HEK293 (cell line): ENCODE measurements at regions not wholly inside any gene's neighbourhood (a gene's known extent, or its start where the extent isn't known, plus 50 kb on each side); places are given as distances from the start of the nearest gene placed in this dataset.

Experiments
- CTCF ChIA-PET: fragments of 350-600 bp; formaldehyde crosslinking; extraction: SDS; loops from one replicate; lab custom pipeline; 2021; ENCODE audit warnings: antibody characterized with exemption; lab: Yijun Ruan, JAX
- POLR2A ChIA-PET: fragments of 300-600 bp; formaldehyde crosslinking; extraction: SDS; loops from one replicate; lab custom pipeline; 2020; ENCODE audit warnings: antibody characterized with exemption, inconsistent platforms; lab: Yijun Ruan, JAX
- H3K27ac ChIP-seq: fragments of 200-500 bp; sonication (Bioruptor generic); 2 replicates; pipeline ENCODE4 v1.5.1; 2014; ENCODE audit warnings: low read depth, low read length, control low read depth, inconsistent platforms; ENCODE audit errors: extremely low read depth
- H3K36me3 ChIP-seq, 2 experiments: fragments of 200-500 bp in 1 of 2; sonication (Bioruptor generic) in 1 of 2; 1 replicate in 1 of 2; 2 replicates in 1 of 2; pipeline ENCODE4 v1.5.1; 2014 to 2017; ENCODE audit warnings: inconsistent platforms in 2 of 2, low read length in 2 of 2; ENCODE audit not compliant: control insufficient read depth in 2 of 2, insufficient read depth in 1 of 2
- H3K4me1 ChIP-seq: fragments of 200-500 bp; sonication (Bioruptor generic); 2 replicates; pipeline ENCODE4 v1.5.1; 2014; ENCODE audit warnings: mild to moderate bottlenecking, low read length, inconsistent platforms; ENCODE audit not compliant: control insufficient read depth, insufficient read depth
- H3K4me3 ChIP-seq: 2 replicates; pipeline ENCODE4 v1.5.1; 2011; ENCODE audit warnings: low read depth, mild to moderate bottlenecking, control low read depth, low read length, moderate library complexity
- H3K9me3 ChIP-seq: fragments of 200-500 bp; sonication (Bioruptor generic); 2 replicates; pipeline ENCODE4 v1.5.1; 2014; ENCODE audit warnings: low read depth, low read length, inconsistent platforms; ENCODE audit not compliant: control insufficient read depth, insufficient read depth
- GLI4 ChIP-seq: fragments of 450-650 bp; formaldehyde crosslinking; IDR thresholded peaks from 2 replicates; pipeline ENCODE4 v1.5.1; 2016; ENCODE audit warnings: missing biosample characterization, missing genetic modification characterization
- GLIS1 ChIP-seq: fragments of 450-650 bp; formaldehyde crosslinking; IDR thresholded peaks from 2 replicates; pipeline ENCODE4 v1.5.1; 2016; ENCODE audit warnings: missing biosample characterization, missing genetic modification characterization
- IKZF3 ChIP-seq: fragments of 450-650 bp; IDR thresholded peaks from 2 replicates; pipeline ENCODE4 v1.5.0; 2018; ENCODE audit warnings: missing biosample characterization, mild to moderate bottlenecking, missing genetic modification characterization, moderate library complexity
- KLF16 ChIP-seq: fragments of 450-650 bp; formaldehyde crosslinking; IDR thresholded peaks from 2 replicates; pipeline ENCODE4 v1.5.1; 2017; ENCODE audit warnings: missing biosample characterization, missing genetic modification characterization
- SP7 ChIP-seq: fragments of 450-650 bp; formaldehyde crosslinking; IDR thresholded peaks from 2 replicates; pipeline ENCODE4 v1.5.1; 2016; ENCODE audit warnings: missing biosample characterization, missing genetic modification characterization
- YY2 ChIP-seq: fragments of 450-650 bp; formaldehyde crosslinking; IDR thresholded peaks from 2 replicates; pipeline ENCODE4 v1.5.1; 2016; ENCODE audit warnings: missing biosample characterization, missing genetic modification characterization
- ZBTB7A ChIP-seq: fragments of 450-650 bp; formaldehyde crosslinking; IDR thresholded peaks from 2 replicates; pipeline ENCODE4 v1.5.1; 2016; ENCODE audit warnings: low read depth, missing biosample characterization, missing genetic modification characterization
- ZFHX2 ChIP-seq: fragments of 450-650 bp; formaldehyde crosslinking; conservative IDR thresholded peaks from 2 replicates; pipeline ENCODE4 v1.5.1; 2016; ENCODE audit warnings: missing biosample characterization, missing genetic modification characterization
- ZNF157 ChIP-seq: fragments of 450-650 bp; formaldehyde crosslinking; IDR thresholded peaks from 2 replicates; pipeline ENCODE4 v1.5.1; 2016; ENCODE audit warnings: missing biosample characterization, missing genetic modification characterization
- ZNF174 ChIP-seq: fragments of 450-650 bp; formaldehyde crosslinking; IDR thresholded peaks from 2 replicates; pipeline ENCODE4 v1.5.0; 2017; ENCODE audit warnings: missing biosample characterization, mild to moderate bottlenecking, missing genetic modification characterization
- ZNF184 ChIP-seq: fragments of 450-650 bp; IDR thresholded peaks from 2 replicates; pipeline ENCODE4 v1.5.1; 2018; ENCODE audit warnings: missing biosample characterization, mild to moderate bottlenecking, missing genetic modification characterization
- ZNF292 ChIP-seq: fragments of 450-650 bp; formaldehyde crosslinking; IDR thresholded peaks from 2 replicates; pipeline ENCODE4 v1.5.1; 2016; ENCODE audit warnings: low read depth, missing biosample characterization, missing genetic modification characterization, borderline replicate concordance
- ZNF354C ChIP-seq: fragments of 450-650 bp; formaldehyde crosslinking; IDR thresholded peaks from 2 replicates; pipeline ENCODE4 v1.5.1; 2016; ENCODE audit warnings: missing biosample characterization, missing genetic modification characterization, low read depth, borderline replicate concordance
- ZNF416 ChIP-seq: fragments of 450-650 bp; formaldehyde crosslinking; IDR thresholded peaks from 2 replicates; pipeline ENCODE4 v1.5.1; 2016; ENCODE audit warnings: missing biosample characterization, missing genetic modification characterization
- ZNF555 ChIP-seq: fragments of 450-650 bp; formaldehyde crosslinking; conservative IDR thresholded peaks from 2 replicates; pipeline ENCODE4 v1.5.1; 2017; ENCODE audit warnings: missing biosample characterization, mild to moderate bottlenecking, missing genetic modification characterization, inconsistent platforms
- ZNF560 ChIP-seq: fragments of 450-650 bp; formaldehyde crosslinking; IDR thresholded peaks from 2 replicates; pipeline ENCODE4 v1.5.1; 2017; ENCODE audit warnings: missing biosample characterization, missing genetic modification characterization, borderline replicate concordance
- ZNF585B ChIP-seq: fragments of 450-650 bp; formaldehyde crosslinking; IDR thresholded peaks from 2 replicates; pipeline ENCODE4 v1.5.1; 2016; ENCODE audit warnings: missing biosample characterization, missing genetic modification characterization
- ZNF626 ChIP-seq: fragments of 450-650 bp; sonication (Bioruptor Pico); formaldehyde crosslinking; IDR thresholded peaks from 2 replicates; pipeline ENCODE4 v1.5.1; 2018; ENCODE audit warnings: missing biosample characterization, missing genetic modification characterization, inconsistent platforms
- ZNF629 ChIP-seq: fragments of 450-650 bp; formaldehyde crosslinking; IDR thresholded peaks from 2 replicates; pipeline ENCODE4 v1.5.1; 2017; ENCODE audit warnings: missing biosample characterization, missing genetic modification characterization
- ZNF677 ChIP-seq: fragments of 450-650 bp; IDR thresholded peaks from 2 replicates; pipeline ENCODE4 v1.5.0; 2018; ENCODE audit warnings: missing biosample characterization, mild to moderate bottlenecking, missing genetic modification characterization, moderate library complexity
- TF ChIP-seq, protein P1 (sequence below): fragments of 450-650 bp; formaldehyde crosslinking; IDR thresholded peaks from 2 replicates; pipeline ENCODE4 v1.5.1; 2016; ENCODE audit warnings: missing biosample characterization, missing genetic modification characterization
- TF ChIP-seq, protein P2 (sequence below): fragments of 450-650 bp; formaldehyde crosslinking; IDR thresholded peaks from 2 replicates; pipeline ENCODE4 v1.5.1; 2016; ENCODE audit warnings: missing biosample characterization, missing genetic modification characterization
- TF ChIP-seq, protein P3 (sequence below): fragments of 450-650 bp; formaldehyde crosslinking; IDR thresholded peaks from 2 replicates; pipeline ENCODE4 v1.5.1; 2017; ENCODE audit warnings: missing biosample characterization, missing genetic modification characterization

DNA sequence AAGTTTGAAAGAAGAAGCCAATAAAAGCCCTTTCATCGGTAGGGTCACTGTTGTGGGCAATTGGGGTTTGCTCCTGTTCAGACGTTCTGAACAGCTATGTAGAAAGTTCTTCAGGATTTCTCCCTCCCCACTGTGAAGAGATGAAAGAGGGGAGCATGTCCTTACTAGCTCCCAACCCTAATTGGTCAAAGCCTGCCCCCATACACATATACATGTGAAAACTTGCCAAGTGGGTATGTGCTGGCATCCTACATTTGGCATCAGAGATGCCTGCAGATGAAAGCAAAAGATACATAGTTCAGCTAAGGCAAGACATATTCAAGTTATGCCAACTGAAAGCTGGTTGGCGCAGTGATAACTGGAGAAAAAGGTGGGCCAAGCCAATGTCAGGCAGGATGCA is 363.1 kb upstream of the DACH1 start:
- TF ChIP-seq ZBTB7A (tag by site-specific recombination) = no peak
- no peak for TF ChIP-seq GLI4 (tag by site-specific recombination)
- no peak for TF ChIP-seq GLIS1 (tag by site-specific recombination)
- no peak for TF ChIP-seq ZNF585B
- TF ChIP-seq ZNF292 (tag by site-specific recombination) = no peak
- no peak for TF ChIP-seq ZNF184 (tag by site-specific recombination)
- ChIA-PET POLR2A (no interaction called here), CTCF (no interaction called here)
- H3K4me3 ChIP-seq = no peak overlapping the region
- H3K4me1 ChIP-seq = no peaks in the 10 kb centered on the region
- H3K9me3 ChIP-seq = no peaks in the 10 kb centered on the region
- H3K36me3 ChIP-seq = no peaks in the 10 kb centered on the region
- H3K27ac ChIP-seq = no peak overlapping the region

DNA sequence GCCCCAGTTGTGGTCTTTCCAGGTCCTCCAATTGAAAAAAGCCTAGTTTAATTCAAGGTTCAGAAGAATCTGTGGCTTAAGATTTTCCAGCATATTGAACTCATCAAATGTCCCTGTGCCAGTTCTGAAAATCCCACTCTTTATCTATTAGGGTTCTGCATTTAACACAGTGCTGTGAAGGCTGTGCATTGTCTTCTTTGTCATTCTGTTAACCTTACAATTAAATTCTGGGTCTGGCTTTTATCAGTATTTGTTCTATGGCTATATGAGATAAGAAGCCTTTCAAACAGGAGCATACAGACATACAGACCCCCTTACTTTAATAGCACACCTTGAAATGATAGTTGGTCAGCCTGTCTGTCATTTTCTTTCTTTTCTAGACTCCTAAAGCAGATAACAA is 362.1 kb upstream of the DACH1 start:
- Histone ChIP-seq H3K36me3 (no peaks in the 10 kb centered on the region), H3K9me3 (no peaks in the 10 kb centered on the region)
- TF ChIP-seq ZNF174 (tag by site-specific recombination) = no peak
- no peak for TF ChIP-seq SP7 (tag by site-specific recombination)
- TF ChIP-seq, protein P1, sequence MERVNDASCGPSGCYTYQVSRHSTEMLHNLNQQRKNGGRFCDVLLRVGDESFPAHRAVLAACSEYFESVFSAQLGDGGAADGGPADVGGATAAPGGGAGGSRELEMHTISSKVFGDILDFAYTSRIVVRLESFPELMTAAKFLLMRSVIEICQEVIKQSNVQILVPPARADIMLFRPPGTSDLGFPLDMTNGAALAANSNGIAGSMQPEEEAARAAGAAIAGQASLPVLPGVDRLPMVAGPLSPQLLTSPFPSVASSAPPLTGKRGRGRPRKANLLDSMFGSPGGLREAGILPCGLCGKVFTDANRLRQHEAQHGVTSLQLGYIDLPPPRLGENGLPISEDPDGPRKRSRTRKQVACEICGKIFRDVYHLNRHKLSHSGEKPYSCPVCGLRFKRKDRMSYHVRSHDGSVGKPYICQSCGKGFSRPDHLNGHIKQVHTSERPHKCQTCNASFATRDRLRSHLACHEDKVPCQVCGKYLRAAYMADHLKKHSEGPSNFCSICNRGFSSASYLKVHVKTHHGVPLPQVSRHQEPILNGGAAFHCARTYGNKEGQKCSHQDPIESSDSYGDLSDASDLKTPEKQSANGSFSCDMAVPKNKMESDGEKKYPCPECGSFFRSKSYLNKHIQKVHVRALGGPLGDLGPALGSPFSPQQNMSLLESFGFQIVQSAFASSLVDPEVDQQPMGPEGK = no peak
- TF ChIP-seq ZNF354C (tag by site-specific recombination) = no peak
- no peak for TF ChIP-seq IKZF3
- no peak for TF ChIP-seq ZNF626 (tag by site-specific recombination)
- TF ChIP-seq, protein P2, sequence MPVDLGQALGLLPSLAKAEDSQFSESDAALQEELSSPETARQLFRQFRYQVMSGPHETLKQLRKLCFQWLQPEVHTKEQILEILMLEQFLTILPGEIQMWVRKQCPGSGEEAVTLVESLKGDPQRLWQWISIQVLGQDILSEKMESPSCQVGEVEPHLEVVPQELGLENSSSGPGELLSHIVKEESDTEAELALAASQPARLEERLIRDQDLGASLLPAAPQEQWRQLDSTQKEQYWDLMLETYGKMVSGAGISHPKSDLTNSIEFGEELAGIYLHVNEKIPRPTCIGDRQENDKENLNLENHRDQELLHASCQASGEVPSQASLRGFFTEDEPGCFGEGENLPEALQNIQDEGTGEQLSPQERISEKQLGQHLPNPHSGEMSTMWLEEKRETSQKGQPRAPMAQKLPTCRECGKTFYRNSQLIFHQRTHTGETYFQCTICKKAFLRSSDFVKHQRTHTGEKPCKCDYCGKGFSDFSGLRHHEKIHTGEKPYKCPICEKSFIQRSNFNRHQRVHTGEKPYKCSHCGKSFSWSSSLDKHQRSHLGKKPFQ (tag by site-specific recombination) = no peak
- TF ChIP-seq ZNF560 (tag by site-specific recombination) = no peak
- no peak for TF ChIP-seq ZNF416
- TF ChIP-seq, protein P3, sequence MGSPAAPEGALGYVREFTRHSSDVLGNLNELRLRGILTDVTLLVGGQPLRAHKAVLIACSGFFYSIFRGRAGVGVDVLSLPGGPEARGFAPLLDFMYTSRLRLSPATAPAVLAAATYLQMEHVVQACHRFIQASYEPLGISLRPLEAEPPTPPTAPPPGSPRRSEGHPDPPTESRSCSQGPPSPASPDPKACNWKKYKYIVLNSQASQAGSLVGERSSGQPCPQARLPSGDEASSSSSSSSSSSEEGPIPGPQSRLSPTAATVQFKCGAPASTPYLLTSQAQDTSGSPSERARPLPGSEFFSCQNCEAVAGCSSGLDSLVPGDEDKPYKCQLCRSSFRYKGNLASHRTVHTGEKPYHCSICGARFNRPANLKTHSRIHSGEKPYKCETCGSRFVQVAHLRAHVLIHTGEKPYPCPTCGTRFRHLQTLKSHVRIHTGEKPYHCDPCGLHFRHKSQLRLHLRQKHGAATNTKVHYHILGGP (tag by site-specific recombination) = no peak
- no peak for TF ChIP-seq ZNF629
- TF ChIP-seq ZNF157 (tag by site-specific recombination) = no peak
- no peak for TF ChIP-seq ZFHX2 (tag by site-specific recombination)
- TF ChIP-seq ZNF555 = no peak
- no peak for TF ChIP-seq ZNF184 (tag by site-specific recombination)
- TF ChIP-seq ZNF677 = no peak
- no peak for TF ChIP-seq YY2 (tag by site-specific recombination)
- TF ChIP-seq KLF16 (tag by site-specific recombination) = no peak
- TF ChIP-seq, all 188 proteins: peak for 0
- POLR2A ChIA-PET = no interaction called here
- no peaks in the 10 kb centered on the region for H3K4me1 ChIP-seq
- no peak overlapping the region for H3K27ac ChIP-seq
- no peak overlapping the region for H3K4me3 ChIP-seq
- CTCF ChIA-PET = interaction anchor here (0.7 kb wide), 1 partner anchor 871 kb away, joined by 5 read pairs; no protein-coding TSS in a partner anchor
